ENCODE measurements at regions not wholly inside any gene's neighbourhood (a gene's known extent, or its start where the extent isn't known, plus 50 kb on each side); places are given as distances from the start of the nearest gene placed in this dataset.

DNA sequence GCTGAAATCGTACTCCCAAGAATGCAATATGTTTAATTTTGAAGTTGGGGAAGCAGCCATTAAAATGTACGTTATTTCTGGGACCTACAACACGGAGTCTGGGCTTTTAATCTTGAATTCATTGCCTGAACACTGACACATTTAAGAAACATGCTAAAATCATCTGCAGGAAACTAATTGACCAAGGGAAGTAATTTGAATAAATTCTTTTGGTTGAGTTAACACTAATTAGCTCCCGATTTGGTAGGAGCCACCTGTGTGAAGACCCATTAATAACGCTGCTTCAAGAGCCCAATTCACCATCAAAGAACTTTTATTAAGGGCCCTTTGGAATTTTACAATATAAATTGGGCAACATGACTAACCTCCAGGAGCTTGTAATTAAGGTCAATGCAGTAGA is 309.2 kb downstream of the RAB28 start (continued):
- TF ChIP-seq ZNF404 (tag by site-specific recombination; IDR thresholded peaks at IDR 0.05) (no peak), ZNF391 (tag by site-specific recombination; IDR thresholded peaks at IDR 0.05; ENCODE audit: borderline replicate concordance, low read depth) (no peak), ZNF174 (tag by site-specific recombination; IDR thresholded peaks at IDR 0.05) (no peak), ZIC2 (tag by site-specific recombination; IDR thresholded peaks at IDR 0.05) (no peak), ZNF623 (tag by site-specific recombination; IDR thresholded peaks at IDR 0.05) (no peak), ZBTB8A (tag by site-specific recombination; IDR thresholded peaks at IDR 0.05) (no peak), ZNF48 (tag by site-specific recombination; IDR thresholded peaks at IDR 0.05) (no peak)
- TF ChIP-seq, protein P1, sequence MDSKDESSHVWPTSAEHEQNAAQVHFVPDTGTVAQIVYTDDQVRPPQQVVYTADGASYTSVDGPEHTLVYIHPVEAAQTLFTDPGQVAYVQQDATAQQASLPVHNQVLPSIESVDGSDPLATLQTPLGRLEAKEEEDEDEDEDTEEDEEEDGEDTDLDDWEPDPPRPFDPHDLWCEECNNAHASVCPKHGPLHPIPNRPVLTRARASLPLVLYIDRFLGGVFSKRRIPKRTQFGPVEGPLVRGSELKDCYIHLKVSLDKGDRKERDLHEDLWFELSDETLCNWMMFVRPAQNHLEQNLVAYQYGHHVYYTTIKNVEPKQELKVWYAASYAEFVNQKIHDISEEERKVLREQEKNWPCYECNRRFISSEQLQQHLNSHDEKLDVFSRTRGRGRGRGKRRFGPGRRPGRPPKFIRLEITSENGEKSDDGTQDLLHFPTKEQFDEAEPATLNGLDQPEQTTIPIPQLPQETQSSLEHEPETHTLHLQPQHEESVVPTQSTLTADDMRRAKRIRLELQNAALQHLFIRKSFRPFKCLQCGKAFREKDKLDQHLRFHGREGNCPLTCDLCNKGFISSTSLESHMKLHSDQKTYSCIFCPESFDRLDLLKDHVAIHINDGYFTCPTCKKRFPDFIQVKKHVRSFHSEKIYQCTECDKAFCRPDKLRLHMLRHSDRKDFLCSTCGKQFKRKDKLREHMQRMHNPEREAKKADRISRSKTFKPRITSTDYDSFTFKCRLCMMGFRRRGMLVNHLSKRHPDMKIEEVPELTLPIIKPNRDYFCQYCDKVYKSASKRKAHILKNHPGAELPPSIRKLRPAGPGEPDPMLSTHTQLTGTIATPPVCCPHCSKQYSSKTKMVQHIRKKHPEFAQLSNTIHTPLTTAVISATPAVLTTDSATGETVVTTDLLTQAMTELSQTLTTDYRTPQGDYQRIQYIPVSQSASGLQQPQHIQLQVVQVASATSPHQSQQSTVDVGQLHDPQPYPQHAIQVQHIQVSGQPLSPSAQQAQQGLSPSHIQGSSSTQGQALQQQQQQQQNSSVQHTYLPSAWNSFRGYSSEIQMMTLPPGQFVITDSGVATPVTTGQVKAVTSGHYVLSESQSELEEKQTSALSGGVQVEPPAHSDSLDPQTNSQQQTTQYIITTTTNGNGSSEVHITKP (tag by site-specific recombination; IDR thresholded peaks at IDR 0.05) = no peak

DNA sequence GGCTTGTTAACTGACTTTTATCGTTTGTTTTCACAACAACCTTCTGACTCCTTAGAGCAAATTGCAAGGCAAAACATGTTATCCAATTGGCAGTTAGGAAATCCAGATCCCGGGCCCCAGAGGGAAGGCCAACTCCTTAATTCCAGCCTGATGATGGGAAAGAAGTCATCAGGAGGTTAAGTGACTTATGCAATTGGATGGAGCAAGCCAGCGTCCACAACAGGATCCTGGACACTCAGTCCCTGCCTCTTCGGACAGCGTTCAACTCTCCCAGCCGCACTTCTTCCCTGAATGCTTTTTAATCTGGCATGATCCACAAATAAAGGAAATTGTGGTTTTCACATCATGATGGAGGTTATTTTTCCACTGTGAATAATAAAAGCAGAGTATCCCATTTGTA is 310.1 kb downstream of the RAB28 start:
- CTCF ChIA-PET = no interaction called here

GRCh38 chr4:13171292-13172057 is 312.7 kb downstream of the RAB28 start:
- H3K36me3 ChIP-seq (ENCODE audit: control insufficient read depth in 2 of 2, insufficient read depth in 1 of 2, low read length in 2 of 2) = no peaks in the 10 kb centered on the region
- no peaks in the 10 kb centered on the region for H3K9me3 ChIP-seq (ENCODE audit: control insufficient read depth, insufficient read depth, low read depth, low read length)
- POLR2A ChIA-PET = no interaction called here
- H3K4me3 ChIP-seq (ENCODE audit: low read depth, low read length) = no peak overlapping the region
- CTCF ChIA-PET = interaction anchor here (0.5 kb wide), 1 partner anchor 206 kb away, joined by 3 read pairs; no protein-coding TSS in a partner anchor
- no peaks in the 10 kb centered on the region for H3K4me1 ChIP-seq (ENCODE audit: control insufficient read depth, insufficient read depth, low read length)
- no peak overlapping the region for H3K27ac ChIP-seq (ENCODE audit: extremely low read depth, low read depth, low read length)
- TF ChIP-seq ZNF221 (tag by site-specific recombination; IDR thresholded peaks at IDR 0.05; ENCODE audit: borderline replicate concordance) = no peak
- TF ChIP-seq ZNF561 (tag by site-specific recombination; IDR thresholded peaks at IDR 0.05; ENCODE audit: borderline replicate concordance) = no peak
- no peak for TF ChIP-seq ZNF184 (tag by site-specific recombination; IDR thresholded peaks at IDR 0.05)
- no peak for TF ChIP-seq ZNF473 (tag by site-specific recombination; IDR thresholded peaks at IDR 0.05)
- no peak for TF ChIP-seq ZBTB1 (tag by site-specific recombination; IDR thresholded peaks at IDR 0.05)
- no peak for TF ChIP-seq ZNF843 (tag by site-specific recombination; IDR thresholded peaks at IDR 0.05)
- no peak for TF ChIP-seq TSHZ1 (tag by site-specific recombination; IDR thresholded peaks at IDR 0.05; ENCODE audit: borderline replicate concordance)
- TF ChIP-seq ZNF214 (tag by site-specific recombination; IDR thresholded peaks at IDR 0.05; ENCODE audit: borderline replicate concordance) = no peak
- TF ChIP-seq ZNF335 (tag by site-specific recombination; conservative IDR thresholded peaks at IDR 0.05) = no peak
- no peak for TF ChIP-seq ZNF311 (tag by site-specific recombination; IDR thresholded peaks at IDR 0.05; ENCODE audit: borderline replicate concordance)
- TF ChIP-seq ZNF274 (IDR thresholded peaks at IDR 0.05; ENCODE audit: low read length) = no peak
- no peak for TF ChIP-seq ZNF274 (tag by site-specific recombination; IDR thresholded peaks at IDR 0.05; ENCODE audit: borderline replicate concordance)
- no peak for TF ChIP-seq KLF9 (tag by site-specific recombination; IDR thresholded peaks at IDR 0.05; ENCODE audit: low read depth)
- no peak for TF ChIP-seq ZNF174 (tag by site-specific recombination; IDR thresholded peaks at IDR 0.05)
- TF ChIP-seq ZNF24 (tag by site-specific recombination; IDR thresholded peaks at IDR 0.05) = no peak
- no peak for TF ChIP-seq TRIM28 (IDR thresholded peaks at IDR 0.05; ENCODE audit: borderline replicate concordance, low read length)

More for the DNA sequence above, 310.1 kb downstream of the RAB28 start:
- Histone ChIP-seq H3K27ac (ENCODE audit: extremely low read depth, low read depth, low read length) (no peak overlapping the region), H3K9me3 (ENCODE audit: control insufficient read depth, insufficient read depth, low read depth, low read length) (no peaks in the 10 kb centered on the region), H3K4me1 (ENCODE audit: control insufficient read depth, insufficient read depth, low read length) (no peaks in the 10 kb centered on the region), H3K36me3 (ENCODE audit: control insufficient read depth in 2 of 2, insufficient read depth in 1 of 2, low read length in 2 of 2) (no peaks in the 10 kb centered on the region), H3K4me3 (ENCODE audit: low read depth, low read length) (no peak overlapping the region)
- POLR2A ChIA-PET = no interaction called here
- TF ChIP-seq ZNF19 (tag by site-specific recombination; IDR thresholded peaks at IDR 0.05; ENCODE audit: low read depth) (no peak), REPIN1 (tag by site-specific recombination; IDR thresholded peaks at IDR 0.05; ENCODE audit: low read depth) (no peak), ZNF76 (tag by site-specific recombination; IDR thresholded peaks at IDR 0.05; ENCODE audit: borderline replicate concordance, low read depth) (no peak), ZNF391 (tag by site-specific recombination; IDR thresholded peaks at IDR 0.05; ENCODE audit: borderline replicate concordance, low read depth) (no peak), EGR2 (tag by site-specific recombination; IDR thresholded peaks at IDR 0.05; ENCODE audit: low read depth) (no peak), ZNF416 (tag by site-specific recombination; IDR thresholded peaks at IDR 0.05) (no peak), ZNF654 (tag by site-specific recombination; IDR thresholded peaks at IDR 0.05; ENCODE audit: low read depth) (no peak)
